ELR (cell line): ENCODE measurements at regions not wholly inside any gene's neighbourhood (a gene's known extent, or its start where the extent isn't known, plus 50 kb on each side); places are given as distances from the start of the nearest gene placed in this dataset.
A peak's percentile ranks its signal among the peaks of the same experiment; 100 is the strongest.

Source experiments
- DNase-seq: peaks from one replicate; pipeline ENCODE4 v3.0.0-alpha.2; 2015; ENCODE audit warnings: low read depth

GRCh38 chr16:48487287-48487686, 102.1 kb upstream of the SIAH1 start:
- DNase-seq, result peak; percentile 17

GRCh38 chr16:48481772-48482171, 96.6 kb upstream of the SIAH1 start:
- no peak for DNase-seq

- no peak for DNase-seq
These were observed 96.0 kb upstream of the SIAH1 start for GRCh38 chr16:48481211-48481610.

GRCh38 chr16:48479955-48480354, 94.7 kb upstream of the SIAH1 start:
- no peak for DNase-seq

GRCh38 chr16:48479329-48479728, 94.1 kb upstream of the SIAH1 start:
- no peak for DNase-seq

GRCh38 chr16:48478393-48478792, 93.2 kb upstream of the SIAH1 start:
- DNase-seq, result no peak

GRCh38 chr16:48471435-48471834, 86.2 kb upstream of the SIAH1 start:
- DNase-seq, result no peak

GRCh38 chr16:48462106-48462740, 77.0 kb upstream of the SIAH1 start:
- DNase-seq, result peak; percentile 38

- no peak for DNase-seq
These were observed 74.0 kb upstream of the SIAH1 start for GRCh38 chr16:48459167-48459566.

GRCh38 chr16:48454051-48454450, 68.8 kb upstream of the SIAH1 start:
- no peak for DNase-seq

- DNase-seq, result no peak
These were observed 68.0 kb upstream of the SIAH1 start for GRCh38 chr16:48452991-48453760.

GRCh38 chr16:48451323-48451722, 66.1 kb upstream of the SIAH1 start:
- no peak for DNase-seq

- peak; percentile 17 for DNase-seq
These were observed 65.2 kb upstream of the SIAH1 start for GRCh38 chr16:48450367-48450766.

- no peak for DNase-seq
These were observed 63.7 kb upstream of the SIAH1 start for GRCh38 chr16:48448841-48449481.

GRCh38 chr16:48447940-48448536, 62.8 kb upstream of the SIAH1 start:
- DNase-seq, result no peak

GRCh38 chr16:48447428-48447827, 62.2 kb upstream of the SIAH1 start:
- no peak for DNase-seq

- DNase-seq, result no peak
These were observed 61.3 kb upstream of the SIAH1 start for GRCh38 chr16:48446534-48446920.

GRCh38 chr16:48445782-48446533, 60.7 kb upstream of the SIAH1 start:
- no peak for DNase-seq

- peak; percentile 94 for DNase-seq
These were observed 59.4 kb upstream of the SIAH1 start for GRCh38 chr16:48444574-48444973.

- no peak for DNase-seq
These were observed 57.2 kb upstream of the SIAH1 start for GRCh38 chr16:48442379-48442778.

- DNase-seq, result no peak
These were observed 56.7 kb upstream of the SIAH1 start for GRCh38 chr16:48441863-48442279.

- DNase-seq, result no peak
These were observed 55.9 kb upstream of the SIAH1 start for GRCh38 chr16:48441106-48441505.
